C4-2B (cell line): ENCODE measurements at regions not wholly inside any gene's neighbourhood (a gene's known extent, or its start where the extent isn't known, plus 50 kb on each side); places are given as distances from the start of the nearest gene placed in this dataset.
A peak's percentile ranks its signal among the peaks of the same experiment; 100 is the strongest.

Experiments
- H3K27ac ChIP-seq: fragments of 450-650 bp; 2 replicates; pipeline ENCODE4 v1.5.1; 2017
- CTCF ChIP-seq: fragments of 450-650 bp; conservative IDR thresholded peaks from 2 replicates; pipeline ENCODE4 v1.5.1; 2017; ENCODE audit warnings: mild to moderate bottlenecking
- ZFX ChIP-seq: fragments of 450-650 bp; IDR thresholded peaks from 2 replicates; pipeline ENCODE4 v1.6.1; 2017

GRCh38 chr3:117547956-117548550 lies 838.5 kb downstream of the TUSC7 start:
- H3K27ac ChIP-seq: no peak overlapping the region
- TF ChIP-seq CTCF (no peak), ZFX (no peak)

GRCh38 chr3:117548600-117548999 lies 839.0 kb downstream of the TUSC7 start:
- no peak overlapping the region for H3K27ac ChIP-seq
- TF ChIP-seq CTCF (no peak), ZFX (no peak)

GRCh38 chr3:117549716-117550115 lies 840.1 kb downstream of the TUSC7 start:
- no peak overlapping the region for H3K27ac ChIP-seq
- TF ChIP-seq CTCF (peak; percentile 58), ZFX (no peak)

- TF ChIP-seq ZFX: no peak
- no peak for TF ChIP-seq CTCF
- H3K27ac ChIP-seq: no peak overlapping the region
Observed at GRCh38 chr3:117550766-117551165, 841.2 kb downstream of the TUSC7 start.

GRCh38 chr3:117553461-117553860 lies 843.9 kb downstream of the TUSC7 start:
- no peak overlapping the region for H3K27ac ChIP-seq
- TF ChIP-seq CTCF (no peak), ZFX (no peak)

- H3K27ac ChIP-seq: no peak overlapping the region
- no peak for TF ChIP-seq ZFX
- TF ChIP-seq CTCF: no peak
Observed at GRCh38 chr3:117556646-117557407, 847.2 kb downstream of the TUSC7 start.

GRCh38 chr3:117557464-117558090 lies 848.0 kb downstream of the TUSC7 start:
- no peak for TF ChIP-seq CTCF
- no peak for TF ChIP-seq ZFX
- no peak overlapping the region for H3K27ac ChIP-seq
